Neural cell (in vitro differentiated cells): ENCODE measurements at regions not wholly inside any gene's neighbourhood (a gene's known extent, or its start where the extent isn't known, plus 50 kb on each side); places are given as distances from the start of the nearest gene placed in this dataset.

Source experiments
- CTCF ChIP-seq: fragments of 450-650 bp; IDR thresholded peaks from 2 replicates; pipeline ENCODE4 v1.5.1; 2014; ENCODE audit warnings: antibody characterized with exemption, mild to moderate bottlenecking, moderate library complexity; ENCODE audit not compliant: poor library complexity, severe bottlenecking
- RAD21 ChIP-seq: fragments of 450-650 bp; conservative IDR thresholded peaks from 2 replicates; pipeline ENCODE4 v1.6.1; 2014; ENCODE audit warnings: antibody characterized with exemption, mild to moderate bottlenecking, moderate library complexity
- TF ChIP-seq, protein P1 (sequence below): IDR thresholded peaks from 2 replicates; pipeline ENCODE4 v1.6.1; 2012; ENCODE audit warnings: borderline replicate concordance

- TF ChIP-seq RAD21 (no peak), CTCF (no peak)
- TF ChIP-seq, protein P1, sequence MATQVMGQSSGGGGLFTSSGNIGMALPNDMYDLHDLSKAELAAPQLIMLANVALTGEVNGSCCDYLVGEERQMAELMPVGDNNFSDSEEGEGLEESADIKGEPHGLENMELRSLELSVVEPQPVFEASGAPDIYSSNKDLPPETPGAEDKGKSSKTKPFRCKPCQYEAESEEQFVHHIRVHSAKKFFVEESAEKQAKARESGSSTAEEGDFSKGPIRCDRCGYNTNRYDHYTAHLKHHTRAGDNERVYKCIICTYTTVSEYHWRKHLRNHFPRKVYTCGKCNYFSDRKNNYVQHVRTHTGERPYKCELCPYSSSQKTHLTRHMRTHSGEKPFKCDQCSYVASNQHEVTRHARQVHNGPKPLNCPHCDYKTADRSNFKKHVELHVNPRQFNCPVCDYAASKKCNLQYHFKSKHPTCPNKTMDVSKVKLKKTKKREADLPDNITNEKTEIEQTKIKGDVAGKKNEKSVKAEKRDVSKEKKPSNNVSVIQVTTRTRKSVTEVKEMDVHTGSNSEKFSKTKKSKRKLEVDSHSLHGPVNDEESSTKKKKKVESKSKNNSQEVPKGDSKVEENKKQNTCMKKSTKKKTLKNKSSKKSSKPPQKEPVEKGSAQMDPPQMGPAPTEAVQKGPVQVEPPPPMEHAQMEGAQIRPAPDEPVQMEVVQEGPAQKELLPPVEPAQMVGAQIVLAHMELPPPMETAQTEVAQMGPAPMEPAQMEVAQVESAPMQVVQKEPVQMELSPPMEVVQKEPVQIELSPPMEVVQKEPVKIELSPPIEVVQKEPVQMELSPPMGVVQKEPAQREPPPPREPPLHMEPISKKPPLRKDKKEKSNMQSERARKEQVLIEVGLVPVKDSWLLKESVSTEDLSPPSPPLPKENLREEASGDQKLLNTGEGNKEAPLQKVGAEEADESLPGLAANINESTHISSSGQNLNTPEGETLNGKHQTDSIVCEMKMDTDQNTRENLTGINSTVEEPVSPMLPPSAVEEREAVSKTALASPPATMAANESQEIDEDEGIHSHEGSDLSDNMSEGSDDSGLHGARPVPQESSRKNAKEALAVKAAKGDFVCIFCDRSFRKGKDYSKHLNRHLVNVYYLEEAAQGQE, result no peak
These were observed 127.6 kb upstream of the CHST15 start for GRCh38 chr10:124220971-124221355.
